MCF 10A (cell line): ENCODE measurements at regions not wholly inside any gene's neighbourhood (a gene's known extent, or its start where the extent isn't known, plus 50 kb on each side); places are given as distances from the start of the nearest gene placed in this dataset.

Source experiments
- BruUV-seq: library from RNA; stranded (reverse); fragments of 400-500 nt; replicated peaks from 2 replicates; lab custom pipeline; 2021; lab: Mats Ljungman, UMichigan
- CTCF ChIA-PET: fragments of 300-600 bp; sonication (Branson Sonifier 250); formaldehyde crosslinking; extraction: SDS; loops from one replicate; lab custom pipeline; 2021; ENCODE audit warnings: antibody characterized with exemption, inconsistent platforms; lab: Yijun Ruan, JAX
- POLR2A ChIA-PET: fragments of 300-600, 350-650 bp; sonication (Branson Sonifier 250); formaldehyde crosslinking; extraction: SDS; loops from one replicate; lab custom pipeline; 2020; ENCODE audit warnings: antibody characterized with exemption, inconsistent platforms; lab: Yijun Ruan, JAX
- DNase-seq: peaks from one replicate; pipeline ENCODE4 v3.0.0-alpha.2; 2018; ENCODE audit not compliant: unreplicated experiment
- H3K27ac Mint-ChIP-seq: one replicate; pipeline ENCODE4 v1.8.0; 2022; ENCODE audit warnings: mild to moderate bottlenecking, low read depth, mixed read lengths; ENCODE audit not compliant: unreplicated experiment
- H3K27me3 Mint-ChIP-seq: one replicate; pipeline ENCODE4 v1.8.0; 2022; ENCODE audit warnings: mixed read lengths; ENCODE audit not compliant: insufficient read depth, unreplicated experiment
- H3K36me3 Mint-ChIP-seq: one replicate; pipeline ENCODE4 v1.8.0; 2022; ENCODE audit warnings: mild to moderate bottlenecking, moderate library complexity, mixed read lengths; ENCODE audit not compliant: insufficient read depth, unreplicated experiment
- H3K4me1 Mint-ChIP-seq: one replicate; pipeline ENCODE4 v1.8.0; 2022; ENCODE audit warnings: mixed read lengths; ENCODE audit not compliant: insufficient read depth, unreplicated experiment
- H3K4me3 Mint-ChIP-seq: one replicate; pipeline ENCODE4 v1.8.0; 2022; ENCODE audit warnings: mild to moderate bottlenecking, moderate library complexity, mixed read lengths; ENCODE audit not compliant: unreplicated experiment
- H3K9me3 Mint-ChIP-seq: one replicate; pipeline ENCODE4 v1.8.0; 2022; ENCODE audit warnings: mixed read lengths; ENCODE audit not compliant: unreplicated experiment
- CTCF ChIP-seq: fragments of 200-600 bp; IDR thresholded peaks from one replicate; pipeline ENCODE4 v1.8.0; 2022; ENCODE audit warnings: antibody characterized with exemption, mild to moderate bottlenecking; ENCODE audit not compliant: unreplicated experiment
- intact Hi-C: fragments of 100-400 bp; cut with micrococcal nuclease; formaldehyde crosslinking; loops from 2 replicates; pipeline ENCODE4 v1.14.1; 2022

- no peak overlapping the region for H3K27ac Mint-ChIP-seq
- DNase-seq = no peak
- H3K36me3 Mint-ChIP-seq = peaks cover 5% of the 10 kb centered on the region
- no peaks in the 10 kb centered on the region for H3K9me3 Mint-ChIP-seq
- no peaks in the 10 kb centered on the region for H3K4me1 Mint-ChIP-seq
- POLR2A ChIA-PET = no interaction called here
- H3K27me3 Mint-ChIP-seq = no peaks in the 10 kb centered on the region
- intact Hi-C loops = no loop called here
- H3K4me3 Mint-ChIP-seq = no peak overlapping the region
- no TSS peak for BruUV-seq
- CTCF ChIA-PET = interaction anchor here (0.6 kb wide), 1 partner anchor 20 kb away, joined by 3 read pairs; no protein-coding TSS in a partner anchor
- no peak for TF ChIP-seq CTCF
Observed at GRCh38 chr5:4540375-4541173, 599.6 kb upstream of the ADAMTS16 start.

DNA sequence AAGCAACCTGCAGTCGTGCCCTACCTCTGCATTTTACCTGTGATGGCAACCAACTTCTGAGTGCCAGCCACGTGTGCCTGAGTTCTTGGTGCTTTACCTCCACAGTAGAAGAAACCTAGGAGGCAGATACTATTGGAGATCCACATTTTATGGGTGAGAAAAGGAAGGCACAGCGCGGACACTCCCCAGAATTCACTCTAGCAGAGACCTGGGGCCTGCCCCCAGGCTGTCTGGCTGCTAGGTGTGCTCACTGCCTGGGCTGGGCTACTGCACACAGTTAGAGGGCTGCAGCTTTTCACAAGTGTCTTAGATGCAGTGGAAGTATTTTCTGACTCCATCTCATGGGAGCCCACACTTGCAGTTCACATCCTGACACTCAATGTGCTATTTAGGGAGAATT lies 598.8 kb upstream of the ADAMTS16 start:
- Mint-ChIP-seq H3K4me3 (no peak overlapping the region), H3K27ac (no peak overlapping the region), H3K27me3 (no peaks in the 10 kb centered on the region), H3K4me1 (no peaks in the 10 kb centered on the region), H3K36me3 (no peaks in the 10 kb centered on the region), H3K9me3 (no peaks in the 10 kb centered on the region)
- DNase-seq = no peak
- CTCF ChIA-PET = no interaction called here
- no TSS peak for BruUV-seq
- POLR2A ChIA-PET = interaction anchor here (0.7 kb wide), 1 partner anchor 208 kb away, joined by 3 read pairs; no protein-coding TSS in a partner anchor
- TF ChIP-seq CTCF = no peak
- intact Hi-C loops = no loop called here

DNA sequence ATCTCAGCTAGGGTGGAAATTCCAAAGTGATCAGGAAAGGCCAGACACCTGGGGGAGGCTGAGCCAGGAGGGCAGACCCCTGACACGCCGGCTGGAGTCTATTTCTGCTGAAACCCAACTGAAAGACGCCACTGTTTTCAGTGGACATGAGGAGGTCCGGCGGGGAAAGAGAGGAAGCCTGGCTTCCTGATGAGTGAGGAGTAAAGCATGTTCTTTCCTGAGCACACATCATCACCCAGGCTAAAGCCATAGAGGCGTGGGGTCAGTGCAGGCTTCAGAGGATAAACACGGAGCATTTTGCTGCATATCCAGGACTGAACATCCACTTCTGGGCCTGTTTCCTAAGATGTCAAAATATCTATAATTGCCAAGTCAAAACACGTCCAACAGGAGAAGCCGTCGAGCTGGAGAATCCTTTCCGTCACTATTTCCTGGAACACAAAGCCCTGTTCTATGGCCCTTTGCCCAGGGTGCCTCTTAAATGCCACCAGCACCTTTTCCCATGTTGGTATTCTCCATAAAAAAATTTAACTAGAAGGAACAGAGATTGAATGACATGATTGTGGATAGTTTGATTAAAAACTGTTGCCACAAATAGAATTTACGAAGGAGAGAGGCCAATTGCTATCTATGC lies 597.9 kb upstream of the ADAMTS16 start:
- H3K4me1 Mint-ChIP-seq = no peaks in the 10 kb centered on the region
- POLR2A ChIA-PET = interaction anchor here (0.7 kb wide), 1 partner anchor 208 kb away, joined by 3 read pairs; no protein-coding TSS in a partner anchor
- no peak for DNase-seq
- no peaks in the 10 kb centered on the region for H3K36me3 Mint-ChIP-seq
- no peaks in the 10 kb centered on the region for H3K27me3 Mint-ChIP-seq
- intact Hi-C loops = no loop called here
- no peak for TF ChIP-seq CTCF
- H3K4me3 Mint-ChIP-seq = no peak overlapping the region
- H3K27ac Mint-ChIP-seq = no peak overlapping the region
- CTCF ChIA-PET = no interaction called here
- no TSS peak for BruUV-seq
- H3K9me3 Mint-ChIP-seq = no peaks in the 10 kb centered on the region

DNA sequence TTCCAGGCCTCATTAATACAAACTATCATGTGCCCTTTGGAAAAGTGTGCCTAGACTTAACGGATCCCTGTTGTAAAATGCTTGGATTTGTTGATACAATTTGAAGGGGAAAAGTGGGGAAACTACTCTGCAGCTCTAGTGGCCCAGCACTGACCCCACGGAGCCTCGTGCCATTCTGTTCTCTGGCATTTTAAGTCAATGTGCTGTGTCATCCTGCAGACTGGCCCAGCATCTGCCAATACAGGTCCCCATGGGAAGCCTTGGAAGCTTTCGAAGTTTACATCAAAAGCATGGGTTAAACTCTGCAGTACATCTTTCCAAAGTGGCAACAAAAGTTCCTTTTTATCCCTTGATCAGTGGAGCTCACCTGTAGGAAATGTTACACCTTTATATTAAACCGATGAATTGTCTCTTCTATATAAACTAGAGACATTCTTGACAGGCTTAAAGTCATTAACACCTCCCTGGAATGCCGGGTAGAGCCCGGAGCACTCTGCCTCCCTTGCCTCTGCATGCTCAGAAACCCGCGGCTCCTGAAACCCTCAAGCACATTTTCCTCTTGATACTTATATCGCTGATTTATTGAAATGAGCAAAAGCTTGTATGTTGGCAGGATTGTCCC lies 596.0 kb upstream of the ADAMTS16 start:
- no TSS peak for BruUV-seq
- POLR2A ChIA-PET = interaction anchor here (1.1 kb wide), 1 partner anchor 14 kb away, joined by 3 read pairs; no protein-coding TSS in a partner anchor
- intact Hi-C loops = no loop called here
- no peak for DNase-seq
- no peak for TF ChIP-seq CTCF
- Mint-ChIP-seq H3K4me3 (no peak overlapping the region), H3K27ac (no peak overlapping the region), H3K36me3 (no peaks in the 10 kb centered on the region), H3K9me3 (peaks cover 6% of the 10 kb centered on the region), H3K4me1 (no peaks in the 10 kb centered on the region), H3K27me3 (no peaks in the 10 kb centered on the region)
- CTCF ChIA-PET = interaction anchor here (0.5 kb wide), 1 partner anchor 22 kb away, joined by 5 read pairs; no protein-coding TSS in a partner anchor
